ENCODE measurements at regions not wholly inside any gene's neighbourhood (a gene's known extent, or its start where the extent isn't known, plus 50 kb on each side); places are given as distances from the start of the nearest gene placed in this dataset.

- TF ChIP-seq CTCF (IDR thresholded peaks at IDR 0.05) = no peak
- no peak for TF ChIP-seq POLR2A (IDR thresholded peaks at IDR 0.05; ENCODE audit: low read depth)
- TF ChIP-seq POLR2AphosphoS5 (IDR thresholded peaks at IDR 0.05) = no peak
- TF ChIP-seq EP300 (IDR thresholded peaks at IDR 0.05) = no peak
These were observed 181.7 kb upstream of the RIOK2 start for GRCh38 chr5:97364731-97365130.
